ENCODE measurements at regions not wholly inside any gene's neighbourhood (a gene's known extent, or its start where the extent isn't known, plus 50 kb on each side); places are given as distances from the start of the nearest gene placed in this dataset.
"Not testable (repeated sequence)": the region's sequence is repeated elsewhere in the genome, so short reads cannot be mapped to it uniquely, and the experiment has no call there.

GRCh38 chr6:98352348-98352747 is 482.0 kb upstream of the POU3F2 start:
- no peak for DNase-seq

DNA sequence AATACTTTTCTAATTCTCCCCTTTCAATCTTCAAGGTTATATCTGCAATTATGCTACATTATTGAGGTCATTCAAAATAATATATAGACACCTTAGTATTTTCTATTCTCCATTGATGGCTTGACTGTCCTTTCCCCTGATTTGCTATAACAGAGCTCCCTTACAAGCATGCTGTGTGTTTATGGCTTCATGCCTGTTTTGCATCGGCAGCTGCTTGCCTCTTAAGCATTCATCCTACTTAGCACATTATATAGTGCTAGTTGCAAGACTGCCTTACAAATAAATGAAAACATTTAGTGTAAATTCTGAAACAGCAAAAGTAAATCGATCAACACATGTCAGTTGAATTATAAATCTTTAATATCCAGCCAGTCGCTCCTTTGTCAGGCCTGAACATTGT is 476.2 kb upstream of the POU3F2 start:
- DNase-seq: no peak

GRCh38 chr6:98366371-98366770 is 468.0 kb upstream of the POU3F2 start:
- DNase-seq: no peak

- DNase-seq: no peak
Observed at GRCh38 chr6:98380589-98380988, 453.8 kb upstream of the POU3F2 start.

- no peak for DNase-seq
Observed at GRCh38 chr6:98382246-98382645, 452.1 kb upstream of the POU3F2 start.

DNA sequence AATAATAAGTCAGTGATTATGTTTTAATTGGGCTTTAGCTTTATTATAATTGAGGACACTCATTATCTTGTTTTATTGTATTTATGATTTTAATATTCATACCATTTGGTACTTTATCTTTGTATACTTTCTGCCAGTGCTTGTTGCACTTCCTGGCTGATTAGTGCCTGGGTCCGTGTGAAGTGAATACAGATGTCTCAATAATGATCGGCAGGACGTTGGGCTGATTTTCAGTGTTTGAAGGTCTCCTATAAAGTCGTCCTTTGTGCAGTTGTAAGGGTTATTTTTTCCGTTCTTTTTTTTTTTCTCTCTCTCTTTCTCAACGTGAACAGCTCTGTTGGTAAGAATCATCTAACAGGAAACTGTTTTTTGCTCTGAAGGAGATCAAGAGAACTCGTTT is 450.0 kb upstream of the POU3F2 start:
- DNase-seq: no peak

- no peak for DNase-seq
Observed at GRCh38 chr6:98384801-98385200, 449.6 kb upstream of the POU3F2 start.

GRCh38 chr6:98395610-98396166 is 438.7 kb upstream of the POU3F2 start:
- DNase-seq: no peak

DNA sequence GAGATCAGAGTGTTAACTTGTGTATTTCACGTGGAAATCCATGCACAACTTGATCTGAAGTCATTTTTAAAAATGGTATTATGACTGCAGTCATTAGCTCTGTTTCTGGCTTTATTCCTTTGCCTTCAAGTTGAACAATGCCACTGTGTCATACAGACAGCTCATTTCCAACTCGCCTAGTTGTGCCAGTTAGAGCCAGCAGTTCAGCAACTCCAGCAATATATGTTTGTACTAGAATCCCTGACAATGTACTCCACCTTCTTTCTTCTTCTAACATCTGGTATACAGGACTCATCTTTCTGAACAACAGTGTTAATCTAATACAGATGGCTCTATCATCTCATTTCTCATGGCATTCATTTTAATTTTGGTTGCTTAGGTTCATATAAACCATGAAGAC is 418.3 kb upstream of the POU3F2 start:
- DNase-seq: no peak

DNA sequence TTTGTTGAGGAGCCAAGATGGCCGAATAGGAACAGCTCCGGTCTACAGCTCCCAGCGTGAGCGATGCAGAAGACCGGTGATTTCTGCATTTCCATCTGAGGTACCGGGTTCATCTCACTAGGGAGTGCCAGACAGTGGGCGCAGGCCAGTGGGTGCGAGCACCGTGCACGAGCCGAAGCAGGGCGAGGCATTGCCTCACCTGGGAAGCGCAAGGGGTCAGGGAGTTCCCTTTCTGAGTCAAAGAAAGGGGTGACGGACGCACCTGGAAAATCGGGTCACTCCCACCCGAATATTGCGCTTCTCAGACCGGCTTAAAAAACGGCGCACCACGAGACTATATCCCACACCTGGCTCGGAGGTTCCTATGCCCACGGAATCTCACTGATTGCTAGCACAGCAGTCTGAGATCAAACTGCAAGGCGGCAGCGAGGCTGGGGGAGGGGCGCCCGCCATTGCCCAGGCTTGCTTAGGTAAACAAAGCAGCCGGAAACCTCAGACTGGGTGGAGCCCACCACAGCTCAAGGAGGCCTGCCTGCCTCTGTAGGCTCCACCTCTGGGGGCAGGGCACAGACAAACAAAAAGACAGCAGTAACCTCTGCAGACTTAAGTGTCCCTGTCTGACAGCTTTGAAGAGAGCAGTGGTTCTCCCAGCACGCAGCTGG is 417.7 kb upstream of the POU3F2 start:
- DNase-seq: not testable (repeated sequence)

DNA sequence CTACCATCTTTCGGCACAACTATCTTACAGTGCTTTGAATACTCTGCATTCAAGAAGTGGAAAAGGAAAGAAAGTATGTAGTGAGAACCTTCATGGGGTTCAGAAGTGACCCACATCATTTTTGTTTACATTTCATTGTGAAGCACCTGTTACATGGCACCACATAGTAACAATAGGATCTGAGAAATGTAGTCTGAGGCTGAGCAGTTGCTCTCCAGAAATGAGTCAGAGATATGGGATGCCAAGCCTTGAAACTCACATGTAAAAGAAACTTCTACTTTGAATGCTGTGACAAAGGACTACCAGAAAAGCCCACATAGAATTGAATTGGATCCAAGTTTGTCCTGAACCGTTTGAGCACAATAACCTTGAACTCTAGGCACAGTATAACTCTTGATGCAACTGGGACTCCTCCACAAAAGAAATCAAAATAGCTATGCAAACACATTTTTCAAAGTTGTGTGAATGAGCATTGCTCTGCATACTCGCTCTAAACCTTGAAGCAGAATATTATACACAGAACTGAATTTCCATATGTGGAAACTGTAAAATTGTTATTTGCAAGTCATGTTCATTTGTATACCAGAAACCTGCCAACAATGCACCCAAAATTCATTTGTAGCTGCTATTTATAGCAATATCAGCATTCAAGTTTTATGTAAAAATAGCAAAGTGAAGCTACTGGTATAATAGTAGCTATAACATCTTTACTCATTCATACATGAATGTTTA is 400.9 kb upstream of the POU3F2 start:
- DNase-seq: no peak

GRCh38 chr6:98443633-98444032 is 390.7 kb upstream of the POU3F2 start:
- no peak for DNase-seq

- DNase-seq: no peak
Observed at GRCh38 chr6:98452685-98453084, 381.7 kb upstream of the POU3F2 start.

DNA sequence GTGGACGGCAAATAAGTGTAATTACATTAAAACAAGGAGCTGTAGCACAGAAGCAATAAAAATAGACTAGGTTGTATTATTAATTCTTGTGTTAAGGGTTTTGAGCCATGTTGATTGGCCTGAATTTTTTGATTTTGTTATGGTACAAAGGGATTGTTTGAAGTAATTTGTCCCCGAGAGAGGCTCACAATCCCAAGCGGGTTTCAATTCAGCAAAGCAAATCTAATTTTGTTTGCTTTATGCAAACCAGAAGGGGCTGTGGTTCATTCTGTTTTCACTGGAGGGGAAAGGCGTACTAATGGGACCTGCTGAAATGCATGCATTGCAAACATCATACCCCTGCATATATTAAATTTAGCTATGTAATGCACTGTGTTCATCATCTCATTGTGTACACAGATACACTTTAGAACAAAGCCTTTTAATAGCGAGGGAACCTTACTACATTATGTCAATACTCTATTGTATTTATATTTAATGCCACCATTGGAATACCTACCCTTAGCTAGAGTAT is 379.5 kb upstream of the POU3F2 start:
- DNase-seq: no peak

GRCh38 chr6:98458708-98459107 is 375.7 kb upstream of the POU3F2 start:
- no peak for DNase-seq

DNA sequence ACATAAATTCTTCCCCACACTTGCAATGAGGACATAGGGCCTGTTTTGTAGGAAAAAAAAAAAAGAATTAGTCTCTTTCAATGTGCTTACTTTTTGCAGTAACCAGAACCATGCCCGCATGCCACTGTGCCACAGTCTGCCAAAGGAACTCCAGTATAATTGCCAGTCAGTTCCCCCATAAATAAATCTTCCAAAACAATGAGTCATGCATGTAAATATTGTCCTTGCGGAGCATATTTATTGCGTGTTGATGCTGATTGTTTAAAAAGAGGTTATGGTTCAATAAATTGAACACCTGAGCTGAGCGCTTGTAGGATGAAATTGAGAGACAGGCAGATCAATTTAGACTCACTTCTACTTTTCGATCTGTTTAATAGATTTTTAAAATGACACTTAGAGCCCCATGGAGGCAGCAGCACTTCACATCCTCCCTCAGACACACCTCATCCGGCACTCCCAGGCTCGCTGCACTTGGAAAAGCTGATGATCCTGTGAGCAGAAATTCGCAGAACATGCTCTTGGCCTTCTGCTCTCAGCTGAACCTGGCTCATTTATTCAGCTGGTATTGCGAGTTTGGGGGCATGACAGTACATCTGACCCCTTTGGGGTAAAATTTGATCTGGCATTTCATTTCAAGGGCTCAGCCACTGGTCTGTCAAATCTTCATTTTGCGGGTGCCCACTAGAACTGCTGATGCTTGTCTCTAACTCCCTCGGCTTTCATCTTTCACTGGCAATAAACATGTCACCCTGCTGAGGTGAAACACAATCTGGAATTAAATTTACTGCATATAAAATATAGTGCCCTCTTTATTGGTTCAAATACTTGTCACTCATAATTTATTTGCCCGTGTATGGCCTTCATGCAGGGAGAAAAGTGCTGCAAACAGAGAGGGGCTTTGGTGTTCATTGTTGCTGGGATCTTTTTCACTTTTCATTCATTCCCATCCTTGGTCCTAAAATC is 371.1 kb upstream of the POU3F2 start:
- no peak for DNase-seq

GRCh38 chr6:98467091-98467490 is 367.3 kb upstream of the POU3F2 start:
- no peak for DNase-seq

- no peak for DNase-seq
Observed at GRCh38 chr6:98467902-98468301, 366.5 kb upstream of the POU3F2 start.

- no peak for DNase-seq
Observed at GRCh38 chr6:98469141-98469540, 365.2 kb upstream of the POU3F2 start.

GRCh38 chr6:98470821-98471220 is 363.6 kb upstream of the POU3F2 start:
- DNase-seq: no peak

- DNase-seq: no peak
Observed at GRCh38 chr6:98471444-98471843, 362.9 kb upstream of the POU3F2 start.

- DNase-seq: no peak
Observed at GRCh38 chr6:98477231-98477630, 357.1 kb upstream of the POU3F2 start.

- DNase-seq: no peak
Observed at GRCh38 chr6:98484696-98485095, 349.7 kb upstream of the POU3F2 start.
